ENCODE measurements at regions not wholly inside any gene's neighbourhood (a gene's known extent, or its start where the extent isn't known, plus 50 kb on each side); places are given as distances from the start of the nearest gene placed in this dataset.

DNA sequence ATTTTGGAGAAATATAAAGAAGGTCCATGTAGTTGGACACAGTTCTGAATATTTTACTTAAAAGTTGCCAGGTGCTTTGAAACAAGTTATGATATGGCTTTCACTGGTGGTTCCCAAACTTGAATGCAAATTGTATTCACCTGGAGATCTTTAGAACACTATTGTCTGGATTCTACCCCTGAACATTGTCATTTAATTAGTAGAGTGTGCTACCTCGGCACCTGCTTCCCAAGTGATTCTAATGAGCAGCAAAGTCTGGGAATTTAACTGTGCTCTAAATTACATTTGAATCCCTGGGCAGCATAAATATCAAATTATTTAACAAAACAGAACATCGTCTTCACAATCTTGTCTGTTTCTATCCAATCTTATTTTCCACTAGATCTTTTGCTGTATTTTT is 2483.3 kb downstream of the PCDH9 start:
- Histone ChIP-seq H4K20me1 (ENCODE audit: control insufficient read depth, insufficient read depth, low read depth, low read length) (no peaks in the 10 kb centered on the region), H3F3A (ENCODE audit: control insufficient read depth, insufficient read depth) (no peaks in the 10 kb centered on the region), H3K27me3 (ENCODE audit: control insufficient read depth, low read length) (no peaks in the 10 kb centered on the region), H3K4me3 (ENCODE audit: low read length) (no peak overlapping the region), H3K4me2 (ENCODE audit: low read length) (no peak overlapping the region), H3K36me3 (ENCODE audit: control insufficient read depth, low read length) (no peaks in the 10 kb centered on the region), H3K4me1 (ENCODE audit: control insufficient read depth, low read length) (no peaks in the 10 kb centered on the region), H3K9me3 (ENCODE audit: control insufficient read depth, insufficient read depth, low read length) (no peaks in the 10 kb centered on the region), H3K9me2 (replicated peaks; ENCODE audit: control insufficient read depth, low read length) (no peaks in the 10 kb centered on the region), H3K27ac (ENCODE audit: low read depth, low read length) (no peak overlapping the region), H3K79me2 (ENCODE audit: control insufficient read depth, low read length) (no peaks in the 10 kb centered on the region)
- TF ChIP-seq, protein P1, sequence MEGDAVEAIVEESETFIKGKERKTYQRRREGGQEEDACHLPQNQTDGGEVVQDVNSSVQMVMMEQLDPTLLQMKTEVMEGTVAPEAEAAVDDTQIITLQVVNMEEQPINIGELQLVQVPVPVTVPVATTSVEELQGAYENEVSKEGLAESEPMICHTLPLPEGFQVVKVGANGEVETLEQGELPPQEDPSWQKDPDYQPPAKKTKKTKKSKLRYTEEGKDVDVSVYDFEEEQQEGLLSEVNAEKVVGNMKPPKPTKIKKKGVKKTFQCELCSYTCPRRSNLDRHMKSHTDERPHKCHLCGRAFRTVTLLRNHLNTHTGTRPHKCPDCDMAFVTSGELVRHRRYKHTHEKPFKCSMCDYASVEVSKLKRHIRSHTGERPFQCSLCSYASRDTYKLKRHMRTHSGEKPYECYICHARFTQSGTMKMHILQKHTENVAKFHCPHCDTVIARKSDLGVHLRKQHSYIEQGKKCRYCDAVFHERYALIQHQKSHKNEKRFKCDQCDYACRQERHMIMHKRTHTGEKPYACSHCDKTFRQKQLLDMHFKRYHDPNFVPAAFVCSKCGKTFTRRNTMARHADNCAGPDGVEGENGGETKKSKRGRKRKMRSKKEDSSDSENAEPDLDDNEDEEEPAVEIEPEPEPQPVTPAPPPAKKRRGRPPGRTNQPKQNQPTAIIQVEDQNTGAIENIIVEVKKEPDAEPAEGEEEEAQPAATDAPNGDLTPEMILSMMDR (IDR thresholded peaks at IDR 0.05; ENCODE audit: low read depth, low read length, poor library complexity, severe bottlenecking): no peak
- no peak for TF ChIP-seq EZH2phosphoT487 (IDR thresholded peaks at IDR 0.05; ENCODE audit: borderline replicate concordance, low read length)

DNA sequence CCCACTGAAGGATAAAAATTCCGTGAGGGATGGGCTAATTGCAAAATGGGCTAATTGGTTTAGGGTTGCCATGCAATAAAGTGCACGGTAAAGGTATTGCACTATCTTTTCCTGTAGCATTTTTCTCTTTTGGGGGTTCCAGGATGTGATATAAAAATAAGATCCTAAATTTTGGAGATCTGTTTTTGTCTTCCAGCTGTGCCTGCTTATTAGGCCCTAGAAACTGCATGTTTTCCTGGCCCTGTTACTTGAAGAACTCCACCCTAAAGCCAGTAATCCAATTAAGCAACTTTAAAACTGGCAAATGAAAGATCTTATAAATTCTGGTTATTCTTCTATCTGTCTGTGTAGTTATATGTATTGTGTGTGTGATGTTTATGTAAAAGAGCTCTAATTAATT is 2489.6 kb downstream of the PCDH9 start:
- Histone ChIP-seq H4K20me1 (ENCODE audit: control insufficient read depth, insufficient read depth, low read depth, low read length) (no peaks in the 10 kb centered on the region), H3K4me2 (ENCODE audit: low read length) (no peak overlapping the region), H3K79me2 (ENCODE audit: control insufficient read depth, low read length) (no peaks in the 10 kb centered on the region), H3K9me2 (replicated peaks; ENCODE audit: control insufficient read depth, low read length) (no peaks in the 10 kb centered on the region), H3K27ac (ENCODE audit: low read depth, low read length) (no peak overlapping the region), H3K4me3 (ENCODE audit: low read length) (no peak overlapping the region), H3K4me1 (ENCODE audit: control insufficient read depth, low read length) (no peaks in the 10 kb centered on the region), H3K36me3 (ENCODE audit: control insufficient read depth, low read length) (no peaks in the 10 kb centered on the region), H3K27me3 (ENCODE audit: control insufficient read depth, low read length) (no peaks in the 10 kb centered on the region), H3F3A (ENCODE audit: control insufficient read depth, insufficient read depth) (no peaks in the 10 kb centered on the region), H3K9me3 (ENCODE audit: control insufficient read depth, insufficient read depth, low read length) (no peaks in the 10 kb centered on the region)
- TF ChIP-seq EZH2phosphoT487 (IDR thresholded peaks at IDR 0.05; ENCODE audit: borderline replicate concordance, low read length): no peak
- TF ChIP-seq, protein P1 (IDR thresholded peaks at IDR 0.05; ENCODE audit: low read depth, low read length, poor library complexity, severe bottlenecking): no peak

DNA sequence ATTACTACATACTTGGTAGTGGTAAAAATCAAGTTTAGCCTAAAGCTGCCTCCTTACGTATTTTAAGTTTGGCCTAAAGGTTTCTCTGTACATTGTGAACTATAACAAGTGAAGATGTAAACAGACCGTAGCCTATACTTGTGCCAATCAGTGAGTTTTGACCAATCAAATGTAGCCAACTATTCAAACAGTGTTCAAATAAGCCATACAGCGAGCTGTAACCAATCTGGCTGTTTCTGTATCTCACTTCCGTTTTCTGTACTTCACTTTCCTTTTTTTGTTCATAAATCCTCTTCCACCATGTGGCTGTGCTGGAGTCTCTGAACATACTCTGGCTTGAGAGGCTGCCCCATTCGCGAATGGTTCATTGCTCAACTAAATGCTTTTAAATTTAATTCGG is 2504.6 kb downstream of the PCDH9 start:
- Histone ChIP-seq H4K20me1 (ENCODE audit: control insufficient read depth, insufficient read depth, low read depth, low read length) (no peaks in the 10 kb centered on the region), H3F3A (ENCODE audit: control insufficient read depth, insufficient read depth) (no peaks in the 10 kb centered on the region), H3K79me2 (ENCODE audit: control insufficient read depth, low read length) (no peaks in the 10 kb centered on the region), H3K27me3 (ENCODE audit: control insufficient read depth, low read length) (no peaks in the 10 kb centered on the region), H3K9me2 (replicated peaks; ENCODE audit: control insufficient read depth, low read length) (no peaks in the 10 kb centered on the region), H3K36me3 (ENCODE audit: control insufficient read depth, low read length) (no peaks in the 10 kb centered on the region), H3K27ac (ENCODE audit: low read depth, low read length) (no peak overlapping the region), H3K9me3 (ENCODE audit: control insufficient read depth, insufficient read depth, low read length) (no peaks in the 10 kb centered on the region), H3K4me2 (ENCODE audit: low read length) (no peak overlapping the region), H3K4me1 (ENCODE audit: control insufficient read depth, low read length) (no peaks in the 10 kb centered on the region), H3K4me3 (ENCODE audit: low read length) (no peak overlapping the region)
- TF ChIP-seq EZH2phosphoT487 (IDR thresholded peaks at IDR 0.05; ENCODE audit: borderline replicate concordance, low read length): no peak
- TF ChIP-seq, protein P1 (IDR thresholded peaks at IDR 0.05; ENCODE audit: low read depth, low read length, poor library complexity, severe bottlenecking): no peak

DNA sequence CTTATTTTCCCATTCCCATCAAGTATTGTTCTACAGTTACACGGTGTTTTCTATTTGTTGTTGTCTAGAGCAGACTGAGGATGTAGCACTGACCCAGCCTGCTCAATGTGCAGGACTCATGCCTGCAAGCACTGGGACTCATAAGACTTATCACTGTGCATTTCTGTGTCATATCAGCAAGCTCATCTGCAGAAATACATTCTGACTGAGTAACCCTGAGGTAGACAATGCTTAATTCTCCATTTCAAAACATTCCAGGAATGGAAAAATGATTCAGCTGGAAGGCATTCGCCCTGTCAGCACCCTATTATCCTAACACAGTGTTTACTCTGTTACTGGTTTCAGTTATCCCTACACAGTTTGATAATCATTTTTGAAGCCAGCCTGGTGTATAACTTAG is 2506.4 kb downstream of the PCDH9 start:
- Histone ChIP-seq H3K4me2 (ENCODE audit: low read length) (no peak overlapping the region), H3K27ac (ENCODE audit: low read depth, low read length) (no peak overlapping the region)

More for the DNA sequence above, 2506.4 kb downstream of the PCDH9 start:
- Histone ChIP-seq H4K20me1 (ENCODE audit: control insufficient read depth, insufficient read depth, low read depth, low read length) (no peaks in the 10 kb centered on the region), H3K4me3 (ENCODE audit: low read length) (no peak overlapping the region), H3K9me3 (ENCODE audit: control insufficient read depth, insufficient read depth, low read length) (no peaks in the 10 kb centered on the region), H3F3A (ENCODE audit: control insufficient read depth, insufficient read depth) (no peaks in the 10 kb centered on the region), H3K4me1 (ENCODE audit: control insufficient read depth, low read length) (no peaks in the 10 kb centered on the region), H3K27me3 (ENCODE audit: control insufficient read depth, low read length) (no peaks in the 10 kb centered on the region), H3K79me2 (ENCODE audit: control insufficient read depth, low read length) (no peaks in the 10 kb centered on the region), H3K9me2 (replicated peaks; ENCODE audit: control insufficient read depth, low read length) (no peaks in the 10 kb centered on the region), H3K36me3 (ENCODE audit: control insufficient read depth, low read length) (no peaks in the 10 kb centered on the region)
- TF ChIP-seq, protein P1 (IDR thresholded peaks at IDR 0.05; ENCODE audit: low read depth, low read length, poor library complexity, severe bottlenecking): no peak
- no peak for TF ChIP-seq EZH2phosphoT487 (IDR thresholded peaks at IDR 0.05; ENCODE audit: borderline replicate concordance, low read length)
